NCI-H2196 treated with DMSO at 0.1 percent for 48 hours (cell line): ENCODE measurements at regions not wholly inside any gene's neighbourhood (a gene's known extent, or its start where the extent isn't known, plus 50 kb on each side); places are given as distances from the start of the nearest gene placed in this dataset.

Source experiments
- DNase-seq: peaks from one replicate; lab custom pipeline; 2025; ENCODE audit not compliant: unreplicated experiment; lab: John Stamatoyannopoulos, UW

DNA sequence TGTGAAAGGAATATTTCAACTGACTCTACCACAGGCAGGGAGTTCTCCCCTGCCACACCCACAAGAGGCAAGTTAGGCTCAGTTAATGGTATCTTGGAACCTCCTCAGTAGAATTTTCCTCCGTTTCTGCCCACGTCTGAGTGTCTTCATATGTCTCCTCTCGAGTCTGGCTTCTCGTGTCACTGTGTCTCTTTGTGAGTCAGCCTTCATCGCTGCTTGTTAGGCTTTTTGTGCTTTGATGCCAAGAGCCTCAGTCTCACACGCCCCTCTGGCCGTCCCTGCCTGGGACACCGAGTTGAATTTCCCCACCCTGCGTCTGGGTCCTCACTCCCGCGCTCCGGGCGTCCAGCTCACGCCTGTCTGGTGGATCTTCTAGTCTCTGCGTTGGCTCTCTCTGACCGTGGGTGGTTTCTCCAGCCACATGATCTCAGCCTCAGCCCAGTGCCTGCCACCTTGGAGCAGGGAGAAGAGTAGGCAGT, 125.7 kb upstream of the GADD45A start:
- DNase-seq, result no peak

DNA sequence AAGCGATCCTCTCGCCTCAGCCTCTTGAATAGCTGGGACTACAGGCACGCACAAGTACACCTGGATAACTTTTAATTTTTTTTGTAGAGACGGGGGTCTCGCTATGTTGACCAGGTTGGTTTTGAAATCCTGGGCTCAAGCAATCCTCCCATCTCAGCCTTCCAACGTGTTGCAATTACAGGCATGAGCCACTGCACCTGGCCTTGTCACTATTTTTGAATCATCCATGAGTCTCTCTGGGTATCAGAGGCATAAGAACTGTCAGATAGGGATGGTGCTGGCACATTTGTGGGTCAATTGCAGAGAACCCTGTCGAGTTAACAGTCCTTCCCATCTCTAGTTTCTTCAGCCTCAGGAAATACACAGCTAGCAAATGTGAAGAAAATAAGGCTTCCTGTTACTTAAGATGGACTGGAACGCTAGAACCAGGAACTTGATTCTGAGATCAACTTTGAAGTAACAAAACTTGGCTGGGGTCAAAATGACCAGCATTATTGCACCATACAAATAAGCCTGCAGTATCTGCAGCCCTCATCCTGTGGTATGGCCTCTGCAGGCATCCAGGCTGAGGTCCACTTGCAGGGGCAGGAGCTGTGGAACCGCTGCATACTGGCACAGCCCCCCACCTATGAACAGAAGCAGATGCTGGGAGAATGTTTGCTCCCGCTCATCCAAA, 124.3 kb upstream of the GADD45A start:
- no peak for DNase-seq

DNA sequence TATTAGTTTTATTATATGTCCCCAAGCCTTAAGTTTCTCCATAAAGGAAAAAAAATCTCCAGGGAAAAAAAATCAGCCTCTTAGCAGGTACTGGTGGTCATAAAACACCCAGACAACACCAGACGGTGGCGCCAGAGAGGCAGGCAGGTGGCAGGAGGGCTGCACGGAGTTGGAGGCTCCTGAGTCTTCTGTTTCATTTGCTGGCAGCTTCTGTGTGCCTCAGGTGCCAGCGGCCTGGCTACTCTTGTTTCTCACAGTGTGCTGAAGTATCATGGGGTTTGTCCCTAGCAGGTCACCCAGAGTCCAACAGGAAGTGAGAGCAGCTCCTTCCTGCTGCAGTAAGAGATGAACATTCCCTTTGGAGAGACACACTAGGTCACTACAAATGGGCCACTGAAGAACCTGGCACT, 123.3 kb upstream of the GADD45A start:
- DNase-seq, result peak; percentile 94

DNA sequence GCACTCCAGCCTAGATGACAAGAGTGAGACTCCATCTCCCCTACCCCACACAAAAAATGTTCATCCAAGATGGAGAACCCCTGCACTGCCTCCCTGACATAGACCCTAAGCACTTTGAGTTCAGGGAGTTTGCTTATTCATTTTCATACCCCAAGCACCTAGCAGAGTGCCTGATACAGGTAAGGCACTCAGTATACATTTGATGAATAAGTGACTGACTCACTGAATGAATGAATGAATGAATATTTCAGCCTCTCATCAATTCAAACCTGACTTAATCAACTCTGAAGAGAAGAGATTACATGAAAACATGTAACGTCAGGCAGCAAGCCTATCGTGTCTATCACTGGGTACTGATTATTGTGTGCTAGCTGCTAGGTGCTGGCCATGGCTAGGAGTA, 121.3 kb upstream of the GADD45A start:
- no peak for DNase-seq

DNA sequence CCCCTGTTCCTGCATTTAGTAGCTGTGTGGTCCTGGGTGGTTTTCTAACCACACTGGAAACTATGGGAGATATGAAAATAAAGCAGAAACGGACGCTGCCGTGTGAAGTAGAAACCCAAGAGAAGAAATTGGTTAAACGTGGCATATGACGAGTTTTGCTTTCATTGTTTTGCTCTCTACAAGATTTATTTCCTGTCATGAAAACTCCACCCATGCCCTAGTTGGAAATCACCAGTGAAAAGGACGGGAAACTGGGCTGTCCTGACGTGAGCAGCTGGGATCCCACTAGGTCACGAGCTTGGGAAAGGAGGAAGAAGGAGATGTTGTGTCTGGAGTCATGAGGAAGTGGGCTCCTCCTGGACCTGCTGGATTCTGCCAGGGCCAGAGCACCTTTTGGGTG, 120.8 kb upstream of the GADD45A start:
- DNase-seq, result no peak

DNA sequence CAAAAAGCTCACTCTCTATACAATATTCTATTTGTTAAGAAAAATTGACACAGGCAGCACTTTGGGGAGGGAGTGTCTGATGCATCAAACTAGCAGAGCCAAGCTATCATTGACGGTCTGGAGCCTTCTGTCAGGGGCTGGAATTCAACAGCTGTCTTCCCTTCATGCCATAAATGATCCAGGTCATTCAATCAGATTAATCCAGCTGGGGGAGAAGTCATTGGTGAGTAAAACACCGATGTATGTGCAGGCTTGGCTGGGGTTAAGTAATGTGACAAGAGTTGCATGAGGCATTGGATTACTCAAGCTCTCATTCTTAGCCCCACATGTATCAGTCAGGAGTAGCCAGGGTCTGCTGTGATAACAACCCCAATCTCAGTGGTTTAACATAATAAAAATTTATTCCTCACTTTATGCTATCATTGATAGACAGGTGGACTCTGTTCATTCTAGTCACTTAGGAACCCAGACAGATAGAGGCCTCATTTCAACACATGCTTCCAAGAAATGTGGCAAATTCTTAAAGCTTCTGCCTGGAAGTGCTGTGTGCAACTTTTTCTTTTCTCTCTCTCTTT, 118.1 kb upstream of the GADD45A start:
- no peak for DNase-seq

GRCh38 chr1:67570486-67571143, 114.4 kb upstream of the GADD45A start:
- no peak for DNase-seq

DNA sequence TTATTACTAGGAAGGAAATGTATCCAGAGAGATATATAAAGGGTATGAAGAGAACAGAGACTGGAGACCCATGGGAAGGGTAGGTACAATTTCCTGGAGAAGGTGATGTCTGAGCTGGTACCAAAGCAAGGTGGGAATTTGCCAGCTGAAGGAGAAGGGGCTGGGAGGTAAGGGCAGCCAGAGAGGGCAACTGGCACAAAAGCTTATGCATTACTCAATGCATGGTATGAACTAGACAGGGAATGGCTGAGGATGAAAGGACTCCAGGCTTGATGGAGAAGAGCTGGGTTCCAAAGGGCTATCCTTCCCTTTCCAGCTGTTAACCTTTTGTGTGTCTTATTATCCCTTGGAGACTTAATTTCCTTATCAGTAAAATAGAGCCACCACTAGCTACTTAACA, 113.6 kb upstream of the GADD45A start:
- DNase-seq, result no peak

- no peak for DNase-seq
Measured at GRCh38 chr1:67571901-67572593, 113.0 kb upstream of the GADD45A start.

DNA sequence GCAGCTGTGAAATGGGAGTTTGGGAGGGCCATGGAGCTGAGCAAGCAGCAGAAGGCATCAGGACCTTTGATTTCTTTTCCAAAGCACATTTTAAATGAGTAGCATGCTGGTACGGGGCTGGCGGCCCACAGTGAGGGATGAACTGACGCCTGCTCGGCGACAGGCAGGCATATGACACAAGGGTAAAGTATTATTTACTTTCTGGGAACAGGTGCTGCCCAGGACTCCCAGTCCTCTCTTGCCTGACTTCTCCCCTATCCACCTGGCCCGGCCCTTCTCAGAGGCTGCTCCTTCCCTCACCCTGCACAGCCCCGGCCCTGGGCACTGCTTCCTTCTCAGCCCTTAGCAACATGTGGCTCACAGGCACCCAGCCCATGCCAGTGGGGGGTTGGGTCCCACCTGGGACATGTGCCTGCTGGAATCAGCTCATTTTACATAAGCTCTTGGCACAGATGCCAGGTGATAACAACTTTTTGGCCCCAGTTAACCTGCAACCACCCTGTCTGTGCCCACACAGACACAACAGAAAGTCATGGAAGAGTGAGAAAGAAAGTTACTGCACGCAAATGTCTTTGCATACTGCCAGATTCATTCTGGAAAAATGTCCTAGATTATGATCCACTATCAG, 112.3 kb upstream of the GADD45A start:
- DNase-seq, result peak; percentile 39

DNA sequence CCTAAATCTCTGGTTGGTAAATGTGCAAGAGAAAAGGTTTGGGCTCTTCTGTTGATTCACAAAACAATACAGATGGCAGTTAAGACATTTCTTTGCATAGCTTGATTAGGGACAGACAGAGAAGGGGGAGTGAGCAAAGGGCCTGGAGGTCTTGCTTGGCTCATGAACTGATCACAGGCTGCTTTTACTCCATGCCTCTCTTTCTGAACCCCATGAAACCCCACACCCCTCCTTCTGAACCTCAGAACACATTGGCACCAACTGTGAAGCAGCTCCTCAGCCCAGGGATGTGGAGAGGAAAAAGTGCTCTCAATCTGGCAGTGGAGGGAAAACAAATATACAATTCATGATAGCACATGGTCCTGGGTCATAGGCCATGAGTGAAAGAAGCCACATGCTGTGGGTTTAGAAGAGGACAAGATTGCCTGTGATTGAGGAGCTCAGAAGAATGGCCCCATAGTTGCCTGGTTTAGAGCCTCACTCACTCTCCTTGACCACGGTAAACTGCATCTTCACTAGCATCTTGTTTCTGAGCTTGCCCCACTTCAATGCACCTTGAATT, 111.6 kb upstream of the GADD45A start:
- no peak for DNase-seq

GRCh38 chr1:67574221-67574620, 110.8 kb upstream of the GADD45A start:
- no peak for DNase-seq

GRCh38 chr1:67575861-67576260, 109.1 kb upstream of the GADD45A start:
- DNase-seq, result no peak

DNA sequence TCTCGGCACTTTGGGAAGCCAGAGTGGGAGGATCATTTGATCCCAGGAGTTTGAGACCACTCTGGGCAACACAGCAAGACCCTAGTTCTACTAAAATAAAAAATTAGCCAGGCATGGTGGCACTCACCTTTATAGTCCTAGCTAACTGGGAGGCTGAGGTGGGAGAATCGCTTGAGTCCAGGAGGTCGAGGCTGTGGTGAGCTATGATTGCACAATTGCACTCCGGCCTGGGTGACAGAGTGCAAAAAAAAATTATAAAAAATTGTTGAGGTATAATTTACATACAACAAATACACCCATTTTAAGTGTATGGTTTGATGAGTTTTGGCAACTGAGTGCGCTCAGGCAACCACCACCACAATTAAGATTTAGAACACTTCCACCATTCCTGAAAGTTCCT, 108.5 kb upstream of the GADD45A start:
- no peak for DNase-seq

DNA sequence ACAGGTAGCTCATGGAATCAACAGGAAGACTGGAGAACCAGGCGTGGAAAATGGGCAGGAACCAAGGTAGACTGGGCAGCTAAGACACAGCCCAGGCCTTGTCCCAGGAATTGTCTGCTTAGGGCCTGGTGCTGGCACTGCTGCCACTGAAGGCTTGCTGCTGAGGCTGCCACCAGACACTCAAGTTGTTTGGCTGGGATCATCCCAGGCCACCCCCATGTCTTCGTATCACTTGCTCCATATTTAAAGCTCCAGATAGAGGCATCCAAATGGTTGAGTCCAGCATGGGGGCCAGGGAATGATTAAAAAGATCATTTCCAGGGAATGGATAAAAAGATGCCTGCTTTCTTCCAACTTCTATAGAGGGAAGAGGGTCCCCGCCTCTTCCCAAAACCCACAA, 107.4 kb upstream of the GADD45A start:
- no peak for DNase-seq

DNA sequence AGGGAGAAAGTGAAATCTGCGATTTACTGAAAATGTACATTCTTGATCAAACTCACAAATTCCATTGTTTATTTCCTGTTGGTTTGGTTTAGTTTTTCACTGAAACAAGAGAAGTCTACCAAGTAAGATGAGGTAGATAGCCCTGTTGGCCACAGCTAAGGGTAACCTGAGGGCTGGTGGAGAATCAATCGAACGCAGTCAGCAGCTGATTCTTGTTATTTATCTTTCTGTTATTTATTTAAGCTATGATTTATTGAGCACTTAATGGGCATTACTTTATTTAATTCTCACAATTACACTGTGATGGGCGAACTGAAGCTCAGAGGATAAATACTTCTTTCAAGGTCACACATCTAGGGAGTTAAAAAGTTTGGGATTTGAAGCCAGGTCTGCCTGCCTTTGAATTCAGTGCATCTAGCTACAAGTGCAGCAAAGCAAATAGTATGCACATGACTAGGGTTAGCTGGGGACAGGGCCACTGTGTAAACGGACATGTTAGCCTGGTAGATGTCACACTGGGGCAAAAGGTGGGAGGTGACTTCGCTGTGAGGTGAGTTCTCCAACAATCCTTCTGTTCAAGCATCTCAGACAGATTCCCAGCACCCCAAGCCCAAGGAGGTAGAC, 106.5 kb upstream of the GADD45A start:
- DNase-seq, result no peak

- no peak for DNase-seq
Measured at GRCh38 chr1:67579623-67580394, 105.2 kb upstream of the GADD45A start.

DNA sequence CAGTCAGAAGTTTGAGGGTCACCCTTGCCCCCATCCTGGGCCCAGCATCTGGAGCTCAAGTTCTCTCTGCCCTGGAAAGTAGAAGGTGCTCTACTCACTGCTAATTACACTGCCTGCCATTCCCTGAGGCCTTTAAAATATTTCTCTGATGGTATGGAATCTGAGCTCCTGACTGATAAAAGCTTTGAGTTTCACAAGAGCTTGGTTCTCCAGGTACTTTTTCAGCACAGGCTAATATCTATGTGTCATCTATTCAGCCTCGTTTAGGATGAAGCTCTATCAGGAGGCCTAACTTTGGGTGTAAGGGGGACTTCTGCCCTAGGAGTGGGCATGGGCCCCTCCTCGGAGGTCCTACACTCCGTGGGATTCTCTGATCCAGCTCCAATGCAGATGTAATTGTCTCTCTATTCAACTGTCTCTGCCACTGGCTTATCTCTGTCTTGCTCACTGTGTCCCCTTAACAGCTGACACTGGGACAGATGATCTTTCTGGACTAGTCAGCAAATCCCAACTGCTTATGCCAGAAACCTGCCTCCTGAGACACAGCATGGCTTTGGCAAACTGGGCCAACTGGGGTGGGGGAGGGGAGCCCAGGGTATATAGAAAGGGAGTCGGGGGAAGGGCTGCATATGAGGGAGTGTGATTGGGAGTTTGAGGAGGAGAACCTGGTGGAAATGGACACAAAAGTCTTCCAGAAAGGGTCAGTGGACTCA, 104.2 kb upstream of the GADD45A start:
- DNase-seq, result no peak
